ENCODE measurements at regions not wholly inside any gene's neighbourhood (a gene's known extent, or its start where the extent isn't known, plus 50 kb on each side); places are given as distances from the start of the nearest gene placed in this dataset.

GRCh38 chr3:70856414-70857162 lies 544.1 kb upstream of the MDFIC2 start:
- Mint-ChIP-seq H3K9me3 (no peaks in the 10 kb centered on the region), H3K4me3 (no peak overlapping the region), H3K27me3 (peaks cover 9% of the 10 kb centered on the region), H3K4me1 (peaks cover 6% of the 10 kb centered on the region), H3K27ac (no peak overlapping the region), H3K36me3 (no peaks in the 10 kb centered on the region)
- peak; percentile 32 for ATAC-seq

GRCh38 chr3:70855149-70855548 lies 542.7 kb upstream of the MDFIC2 start:
- Mint-ChIP-seq H3K4me1 (peaks cover 6% of the 10 kb centered on the region), H3K4me3 (no peak overlapping the region), H3K27me3 (peaks cover 11% of the 10 kb centered on the region), H3K9me3 (no peaks in the 10 kb centered on the region), H3K27ac (no peak overlapping the region), H3K36me3 (no peaks in the 10 kb centered on the region)
- no peak for ATAC-seq

GRCh38 chr3:70854108-70854507 lies 541.7 kb upstream of the MDFIC2 start:
- no peak overlapping the region for H3K4me3 Mint-ChIP-seq
- no peaks in the 10 kb centered on the region for H3K9me3 Mint-ChIP-seq
- ATAC-seq, result no peak
- peaks cover 11% of the 10 kb centered on the region for H3K27me3 Mint-ChIP-seq
- H3K36me3 Mint-ChIP-seq, result no peaks in the 10 kb centered on the region
- peaks cover 6% of the 10 kb centered on the region for H3K4me1 Mint-ChIP-seq
- no peak overlapping the region for H3K27ac Mint-ChIP-seq

GRCh38 chr3:70853161-70853944 lies 540.9 kb upstream of the MDFIC2 start:
- H3K27ac Mint-ChIP-seq, result no peak overlapping the region
- peaks cover 6% of the 10 kb centered on the region for H3K4me1 Mint-ChIP-seq

GRCh38 chr3:70849911-70850699 lies 537.7 kb upstream of the MDFIC2 start:
- Mint-ChIP-seq H3K4me3 (no peak overlapping the region), H3K27me3 (peaks cover 25% of the 10 kb centered on the region), H3K27ac (no peak overlapping the region), H3K36me3 (no peaks in the 10 kb centered on the region), H3K4me1 (peaks cover 6% of the 10 kb centered on the region), H3K9me3 (peaks cover 5% of the 10 kb centered on the region)
- no peak for ATAC-seq

More at GRCh38 chr3:70853161-70853944, 540.9 kb upstream of the MDFIC2 start:
- H3K4me3 Mint-ChIP-seq, result no peak overlapping the region
- no peaks in the 10 kb centered on the region for H3K9me3 Mint-ChIP-seq
- peaks cover 18% of the 10 kb centered on the region for H3K27me3 Mint-ChIP-seq
- H3K36me3 Mint-ChIP-seq, result no peaks in the 10 kb centered on the region
- no peak for ATAC-seq

- Mint-ChIP-seq H3K4me3 (no peak overlapping the region), H3K36me3 (no peaks in the 10 kb centered on the region), H3K9me3 (no peaks in the 10 kb centered on the region), H3K27ac (no peak overlapping the region), H3K4me1 (no peaks in the 10 kb centered on the region), H3K27me3 (peaks cover 12% of the 10 kb centered on the region)
- ATAC-seq, result no peak
Measured at GRCh38 chr3:70840106-70840870, 527.9 kb upstream of the MDFIC2 start.

- Mint-ChIP-seq H3K27me3 (peaks cover 8% of the 10 kb centered on the region), H3K9me3 (no peaks in the 10 kb centered on the region), H3K4me3 (no peak overlapping the region), H3K36me3 (no peaks in the 10 kb centered on the region), H3K27ac (no peak overlapping the region), H3K4me1 (no peaks in the 10 kb centered on the region)
- no peak for ATAC-seq
Measured at GRCh38 chr3:70833239-70833960, 521.0 kb upstream of the MDFIC2 start.

GRCh38 chr3:70832834-70833205 lies 520.4 kb upstream of the MDFIC2 start:
- Mint-ChIP-seq H3K4me1 (no peaks in the 10 kb centered on the region), H3K36me3 (no peaks in the 10 kb centered on the region), H3K27me3 (peaks cover 2% of the 10 kb centered on the region), H3K27ac (no peak overlapping the region), H3K9me3 (no peaks in the 10 kb centered on the region), H3K4me3 (no peak overlapping the region)
- no peak for ATAC-seq

- no peaks in the 10 kb centered on the region for H3K4me1 Mint-ChIP-seq
- H3K4me3 Mint-ChIP-seq, result no peak overlapping the region
- no peaks in the 10 kb centered on the region for H3K9me3 Mint-ChIP-seq
- H3K27me3 Mint-ChIP-seq, result no peaks in the 10 kb centered on the region
- H3K27ac Mint-ChIP-seq, result no peak overlapping the region
- no peak for ATAC-seq
- no peaks in the 10 kb centered on the region for H3K36me3 Mint-ChIP-seq
Measured at GRCh38 chr3:70832089-70832833, 519.8 kb upstream of the MDFIC2 start.

GRCh38 chr3:70829092-70829491 lies 516.7 kb upstream of the MDFIC2 start:
- ATAC-seq, result no peak
- Mint-ChIP-seq H3K27me3 (no peaks in the 10 kb centered on the region), H3K36me3 (no peaks in the 10 kb centered on the region), H3K27ac (no peak overlapping the region), H3K9me3 (no peaks in the 10 kb centered on the region), H3K4me3 (no peak overlapping the region), H3K4me1 (no peaks in the 10 kb centered on the region)

GRCh38 chr3:70824773-70825172 lies 512.3 kb upstream of the MDFIC2 start:
- no peak overlapping the region for H3K4me3 Mint-ChIP-seq
- no peaks in the 10 kb centered on the region for H3K4me1 Mint-ChIP-seq
- no peaks in the 10 kb centered on the region for H3K9me3 Mint-ChIP-seq
- no peaks in the 10 kb centered on the region for H3K36me3 Mint-ChIP-seq
- H3K27me3 Mint-ChIP-seq, result no peaks in the 10 kb centered on the region
- no peak for ATAC-seq
- no peak overlapping the region for H3K27ac Mint-ChIP-seq

GRCh38 chr3:70824078-70824477 lies 511.6 kb upstream of the MDFIC2 start:
- Mint-ChIP-seq H3K27ac (no peak overlapping the region), H3K27me3 (no peaks in the 10 kb centered on the region), H3K9me3 (no peaks in the 10 kb centered on the region), H3K4me1 (no peaks in the 10 kb centered on the region), H3K4me3 (no peak overlapping the region), H3K36me3 (no peaks in the 10 kb centered on the region)
- no peak for ATAC-seq

GRCh38 chr3:70823622-70824021 lies 511.2 kb upstream of the MDFIC2 start:
- Mint-ChIP-seq H3K4me3 (no peak overlapping the region), H3K27ac (no peak overlapping the region), H3K36me3 (no peaks in the 10 kb centered on the region), H3K4me1 (no peaks in the 10 kb centered on the region), H3K9me3 (no peaks in the 10 kb centered on the region), H3K27me3 (no peaks in the 10 kb centered on the region)
- no peak for ATAC-seq

GRCh38 chr3:70822669-70823068 lies 510.2 kb upstream of the MDFIC2 start:
- H3K27me3 Mint-ChIP-seq, result peaks cover under 1% of the 10 kb centered on the region
- ATAC-seq, result no peak
- no peaks in the 10 kb centered on the region for H3K4me1 Mint-ChIP-seq
- no peaks in the 10 kb centered on the region for H3K36me3 Mint-ChIP-seq
- no peaks in the 10 kb centered on the region for H3K9me3 Mint-ChIP-seq
- no peak overlapping the region for H3K27ac Mint-ChIP-seq
- H3K4me3 Mint-ChIP-seq, result no peak overlapping the region
